ENCODE measurements at regions not wholly inside any gene's neighbourhood (a gene's known extent, or its start where the extent isn't known, plus 50 kb on each side); places are given as distances from the start of the nearest gene placed in this dataset.

- H4K20me1 ChIP-seq (ENCODE audit: control insufficient read depth, extremely low read depth, insufficient read depth, low read length) = no peaks in the 10 kb centered on the region
- no peak for TF ChIP-seq EZH2 (IDR thresholded peaks at IDR 0.05; ENCODE audit: low read length)
- TF ChIP-seq CTCF (optimal IDR thresholded peaks at IDR 0.05 in 1 of 3, IDR thresholded peaks at IDR 0.05 in 1 of 3, conservative IDR thresholded peaks at IDR 0.05 in 1 of 3; ENCODE audit: extremely low read depth in 1 of 3, insufficient read depth in 2 of 3, low read length in 3 of 3) = peak; percentile 71 to 82 (median 72)
- FAIRE-seq = no peak
- DNase-seq (ENCODE audit: low read depth, low spot score) = no peak
- H3K9ac ChIP-seq (ENCODE audit: control insufficient read depth, extremely low read depth, insufficient read depth, low read length) = no peak overlapping the region
- H3K4me2 ChIP-seq (ENCODE audit: control insufficient read depth, extremely low read depth, insufficient read depth, low read depth, low read length) = no peak overlapping the region
- H3K9me1 ChIP-seq (ENCODE audit: control insufficient read depth, extremely low read depth, insufficient read depth, low read length) = no peaks in the 10 kb centered on the region
- H3K27me3 ChIP-seq (ENCODE audit: control insufficient read depth, extremely low read depth, insufficient read depth, low read length) = no peaks in the 10 kb centered on the region
- H3K9me3 ChIP-seq (ENCODE audit: control insufficient read depth, low read depth, low read length) = no peaks in the 10 kb centered on the region
- no peaks in the 10 kb centered on the region for H3K4me1 ChIP-seq (ENCODE audit: control insufficient read depth, extremely low read depth, insufficient read depth, low read length)
- H3K27ac ChIP-seq (ENCODE audit: control insufficient read depth, insufficient read depth, low read length) = no peak overlapping the region
- dilution Hi-C loops (cut with MboI; ENCODE audit: extremely low pct_ligation_motif_present, low sequenced_read_pairs) = no loop called here
- H3K36me3 ChIP-seq (ENCODE audit: control insufficient read depth in 2 of 2, extremely low read depth in 1 of 2, insufficient read depth in 2 of 2, low read length in 2 of 2) = no peaks in the 10 kb centered on the region
- H3K4me3 ChIP-seq (ENCODE audit: control insufficient read depth in 2 of 3, extremely low read depth in 1 of 3, insufficient read depth in 2 of 3, low read depth in 1 of 3, low read length in 3 of 3) = no peak overlapping the region
- H3K79me2 ChIP-seq (ENCODE audit: control insufficient read depth, insufficient read depth, low read length) = no peaks in the 10 kb centered on the region
- no peak overlapping the region for H2AFZ ChIP-seq (ENCODE audit: control insufficient read depth, low read length)
Measured at GRCh38 chr10:84008878-84009277, 130.4 kb upstream of the GHITM start.

GRCh38 chr10:84012431-84012830, 126.9 kb upstream of the GHITM start:
- dilution Hi-C loops (cut with MboI; ENCODE audit: extremely low pct_ligation_motif_present, low sequenced_read_pairs) = no loop called here
- no peak overlapping the region for H2AFZ ChIP-seq (ENCODE audit: control insufficient read depth, low read length)
- TF ChIP-seq CTCF (optimal IDR thresholded peaks at IDR 0.05 in 1 of 3, IDR thresholded peaks at IDR 0.05 in 1 of 3, conservative IDR thresholded peaks at IDR 0.05 in 1 of 3; ENCODE audit: extremely low read depth in 1 of 3, insufficient read depth in 2 of 3, low read length in 3 of 3) (no peak), EZH2 (IDR thresholded peaks at IDR 0.05; ENCODE audit: low read length) (no peak)
- no peaks in the 10 kb centered on the region for H3K9me3 ChIP-seq (ENCODE audit: control insufficient read depth, low read depth, low read length)
- no peaks in the 10 kb centered on the region for H3K4me1 ChIP-seq (ENCODE audit: control insufficient read depth, extremely low read depth, insufficient read depth, low read length)
- H3K79me2 ChIP-seq (ENCODE audit: control insufficient read depth, insufficient read depth, low read length) = no peaks in the 10 kb centered on the region
- no peaks in the 10 kb centered on the region for H3K36me3 ChIP-seq (ENCODE audit: control insufficient read depth in 2 of 2, extremely low read depth in 1 of 2, insufficient read depth in 2 of 2, low read length in 2 of 2)
- H3K9ac ChIP-seq (ENCODE audit: control insufficient read depth, extremely low read depth, insufficient read depth, low read length) = no peak overlapping the region
- no peaks in the 10 kb centered on the region for H3K27me3 ChIP-seq (ENCODE audit: control insufficient read depth, extremely low read depth, insufficient read depth, low read length)
- no peak overlapping the region for H3K4me2 ChIP-seq (ENCODE audit: control insufficient read depth, extremely low read depth, insufficient read depth, low read depth, low read length)
- DNase-seq (ENCODE audit: low read depth, low spot score) (no peak), FAIRE-seq (no peak)
- no peaks in the 10 kb centered on the region for H3K9me1 ChIP-seq (ENCODE audit: control insufficient read depth, extremely low read depth, insufficient read depth, low read length)
- no peak overlapping the region for H3K27ac ChIP-seq (ENCODE audit: control insufficient read depth, insufficient read depth, low read length)
- no peak overlapping the region for H3K4me3 ChIP-seq (ENCODE audit: control insufficient read depth in 2 of 3, extremely low read depth in 1 of 3, insufficient read depth in 2 of 3, low read depth in 1 of 3, low read length in 3 of 3)
- H4K20me1 ChIP-seq (ENCODE audit: control insufficient read depth, extremely low read depth, insufficient read depth, low read length) = no peaks in the 10 kb centered on the region

Measured in keratinocyte (primary cell).